ENCODE measurements at regions not wholly inside any gene's neighbourhood (a gene's known extent, or its start where the extent isn't known, plus 50 kb on each side); places are given as distances from the start of the nearest gene placed in this dataset.

GRCh38 chr13:58531614-58532013 lies 900.1 kb downstream of the PCDH17 start:
- Histone ChIP-seq H3K79me2 (ENCODE audit: control insufficient read depth, insufficient read depth, low read length) (no peaks in the 10 kb centered on the region), H3K4me2 (replicated peaks; ENCODE audit: low read depth, low read length, poor library complexity, severe bottlenecking) (no peak overlapping the region), H2AFZ (ENCODE audit: insufficient read depth, low read depth, low read length, poor library complexity, severe bottlenecking) (no peak overlapping the region), H3K4me3 (ENCODE audit: control extremely low read depth in 1 of 5, extremely low read depth in 1 of 5, insufficient read depth in 1 of 5, low read depth in 2 of 5, low read length in 4 of 5) (no peak overlapping the region), H3K9me3 (ENCODE audit: control extremely low read depth in 1 of 3, control insufficient read depth in 2 of 3, insufficient read depth in 1 of 3, low read length in 2 of 3) (peaks cover 0 to 8% (median 0%) of the 10 kb centered on the region in 3 donors), H4K20me1 (ENCODE audit: control insufficient read depth, insufficient read depth, low read length, poor library complexity, severe bottlenecking) (no peaks in the 10 kb centered on the region), H3K27ac (ENCODE audit: low read length in 2 of 2) (no peak overlapping the region), H3K27me3 (replicated peaks in 1 of 4; ENCODE audit: control extremely low read depth in 1 of 4, control insufficient read depth in 3 of 4, insufficient read depth in 4 of 4, low read length in 3 of 4) (no peaks in the 10 kb centered on the region), H3K4me1 (ENCODE audit: control insufficient read depth in 2 of 2, insufficient read depth in 2 of 2, low read length in 2 of 2) (no peaks in the 10 kb centered on the region), H3K36me3 (replicated peaks in 1 of 2; ENCODE audit: control extremely low read depth in 1 of 2, control insufficient read depth in 1 of 2, extremely low read depth in 1 of 2, insufficient read depth in 2 of 2, low read length in 1 of 2) (no peaks in the 10 kb centered on the region), H3K9ac (ENCODE audit: low read length) (no peak overlapping the region)
- CTCF ChIA-PET: no interaction called here
- TF ChIP-seq CTCF (IDR thresholded peaks at IDR 0.05) (no peak), EZH2 (IDR thresholded peaks at IDR 0.05; ENCODE audit: borderline replicate concordance, insufficient read depth, low read depth, low read length, poor library complexity, severe bottlenecking) (no peak)
- 100% methylated on average over 1 of the region's 4 CpGs for WGBS (ENCODE audit: insufficient coverage)
- ATAC-seq (ENCODE audit: low read depth) (no peak), DNase-seq (no peak)
- Mint-ChIP-seq H3K4me1 (no peaks in the 10 kb centered on the region), H3K27ac (no peak overlapping the region), H3K4me3 (no peak overlapping the region), H3K27me3 (no peaks in the 10 kb centered on the region), H3K9me3 (ENCODE audit: insufficient read depth) (peaks cover 5% of the 10 kb centered on the region)
- intact Hi-C loops (cut with micrococcal nuclease): no loop called here
- POLR2A ChIA-PET: no interaction called here

- no peak for TF ChIP-seq EZH2 (IDR thresholded peaks at IDR 0.05; ENCODE audit: borderline replicate concordance, insufficient read depth, low read depth, low read length, poor library complexity, severe bottlenecking)
- TF ChIP-seq CTCF (IDR thresholded peaks at IDR 0.05): no peak
- H3K27ac ChIP-seq (ENCODE audit: low read length in 2 of 2): no peak overlapping the region
- no peaks in the 10 kb centered on the region for H3K4me1 Mint-ChIP-seq
- H3K36me3 ChIP-seq (replicated peaks in 1 of 2; ENCODE audit: control extremely low read depth in 1 of 2, control insufficient read depth in 1 of 2, extremely low read depth in 1 of 2, insufficient read depth in 2 of 2, low read length in 1 of 2): no peaks in the 10 kb centered on the region
- no peaks in the 10 kb centered on the region for H3K4me1 ChIP-seq (ENCODE audit: control insufficient read depth in 2 of 2, insufficient read depth in 2 of 2, low read length in 2 of 2)
- H3K27me3 ChIP-seq (replicated peaks in 1 of 4; ENCODE audit: control extremely low read depth in 1 of 4, control insufficient read depth in 3 of 4, insufficient read depth in 4 of 4, low read length in 3 of 4): no peaks in the 10 kb centered on the region
- no peak overlapping the region for H3K4me3 ChIP-seq (ENCODE audit: control extremely low read depth in 1 of 5, extremely low read depth in 1 of 5, insufficient read depth in 1 of 5, low read depth in 2 of 5, low read length in 4 of 5)
- intact Hi-C loops (cut with micrococcal nuclease): no loop called here
- H3K27me3 Mint-ChIP-seq: no peaks in the 10 kb centered on the region
- no peak overlapping the region for H3K27ac Mint-ChIP-seq
- no peaks in the 10 kb centered on the region for H4K20me1 ChIP-seq (ENCODE audit: control insufficient read depth, insufficient read depth, low read length, poor library complexity, severe bottlenecking)
- no peaks in the 10 kb centered on the region for H3K79me2 ChIP-seq (ENCODE audit: control insufficient read depth, insufficient read depth, low read length)
- no peak overlapping the region for H2AFZ ChIP-seq (ENCODE audit: insufficient read depth, low read depth, low read length, poor library complexity, severe bottlenecking)
- H3K9me3 ChIP-seq (ENCODE audit: control extremely low read depth in 1 of 3, control insufficient read depth in 2 of 3, insufficient read depth in 1 of 3, low read length in 2 of 3): no peaks in the 10 kb centered on the region
- ATAC-seq (ENCODE audit: low read depth) (no peak), DNase-seq (no peak)
- H3K9ac ChIP-seq (ENCODE audit: low read length): no peak overlapping the region
- peaks cover 2% of the 10 kb centered on the region for H3K9me3 Mint-ChIP-seq (ENCODE audit: insufficient read depth)
- no peak overlapping the region for H3K4me2 ChIP-seq (replicated peaks; ENCODE audit: low read depth, low read length, poor library complexity, severe bottlenecking)
- CTCF ChIA-PET: no interaction called here
- POLR2A ChIA-PET: no interaction called here
- no peak overlapping the region for H3K4me3 Mint-ChIP-seq
Measured at GRCh38 chr13:58542530-58542929, 911.0 kb downstream of the PCDH17 start.
